Thoracic aorta (tissue), 2 donors: ENCODE measurements at regions not wholly inside any gene's neighbourhood (a gene's known extent, or its start where the extent isn't known, plus 50 kb on each side); places are given as distances from the start of the nearest gene placed in this dataset.

Experiments
- ATAC-seq: fragments of 150-250 bp; one replicate; pipeline ENCODE4 v1.8.0; 2017; ENCODE audit warnings: low read depth; ENCODE audit not compliant: insufficient number of reproducible peaks, low FRiP score
- DNase-seq: peaks from one replicate; pipeline ENCODE4 v3.0.0-alpha.2; 2020; ENCODE audit warnings: low spot score
- H3K27ac ChIP-seq, 2 donors: fragments of 200-600 bp; sonication (generic); 1 replicate in 1 of 2; 2 replicates in 1 of 2; pipeline ENCODE4 v1.5.1; 2016; ENCODE audit warnings: mild to moderate bottlenecking in 2 of 2, moderate library complexity in 2 of 2
- H3K27me3 ChIP-seq: fragments of 200-600 bp; sonication (generic); replicated peaks from 2 replicates; pipeline ENCODE4 v1.6.0; 2016; ENCODE audit warnings: mild to moderate bottlenecking; ENCODE audit not compliant: insufficient read depth
- H3K36me3 ChIP-seq: fragments of 200-600 bp; sonication (generic); one replicate; pipeline ENCODE4 v1.5.1; 2016
- H3K4me1 ChIP-seq, 2 donors: fragments of 200-600 bp; sonication (generic); 1 replicate in 1 of 2; 2 replicates in 1 of 2; pipeline versions ENCODE4 v1.5.1 to v1.6.0; 2016; ENCODE audit warnings: low read depth in 2 of 2, mild to moderate bottlenecking in 1 of 2; ENCODE audit not compliant: control insufficient read depth in 1 of 2
- H3K4me3 ChIP-seq: fragments of 200-600 bp; sonication (generic); 2 replicates; pipeline ENCODE4 v1.5.1; 2016; ENCODE audit warnings: mild to moderate bottlenecking
- H3K9me3 ChIP-seq: fragments of 200-600 bp; sonication (generic); 2 replicates; pipeline ENCODE4 v1.5.1; 2016
- CTCF ChIP-seq: fragments of 200-600 bp; sonication (generic); IDR thresholded peaks from one replicate; pipeline ENCODE4 v1.5.1; 2019; ENCODE audit warnings: antibody characterized with exemption

GRCh38 chr12:107400686-107401447 is 284.7 kb upstream of the PWP1 start:
- Histone ChIP-seq H3K4me3 (no peak overlapping the region), H3K4me1 (no peaks in the 10 kb centered on the region), H3K9me3 (no peaks in the 10 kb centered on the region), H3K36me3 (no peaks in the 10 kb centered on the region), H3K27me3 (no peaks in the 10 kb centered on the region), H3K27ac (no peak overlapping the region)
- DNase-seq (no peak), ATAC-seq (no peak)
- no peak for TF ChIP-seq CTCF

GRCh38 chr12:107402041-107403022 is 283.3 kb upstream of the PWP1 start:
- TF ChIP-seq CTCF, result no peak
- H3K4me3 ChIP-seq, result no peak overlapping the region
- no peaks in the 10 kb centered on the region for H3K27me3 ChIP-seq
- ATAC-seq (no peak), DNase-seq (no peak)
- no peaks in the 10 kb centered on the region for H3K36me3 ChIP-seq
- H3K9me3 ChIP-seq, result no peaks in the 10 kb centered on the region
- no peaks in the 10 kb centered on the region for H3K4me1 ChIP-seq
- H3K27ac ChIP-seq, result no peak overlapping the region

GRCh38 chr12:107404981-107405380 is 280.6 kb upstream of the PWP1 start:
- ATAC-seq, result no peak
- Histone ChIP-seq H3K4me1 (no peaks in the 10 kb centered on the region), H3K4me3 (no peak overlapping the region), H3K27ac (no peak overlapping the region), H3K9me3 (no peaks in the 10 kb centered on the region), H3K36me3 (no peaks in the 10 kb centered on the region), H3K27me3 (no peaks in the 10 kb centered on the region)
- DNase-seq, result no peak
- TF ChIP-seq CTCF, result no peak

- ATAC-seq, result no peak
- Histone ChIP-seq H3K27me3 (no peaks in the 10 kb centered on the region), H3K27ac (no peak overlapping the region), H3K4me3 (no peak overlapping the region), H3K4me1 (no peaks in the 10 kb centered on the region), H3K36me3 (no peaks in the 10 kb centered on the region), H3K9me3 (no peaks in the 10 kb centered on the region)
- no peak for TF ChIP-seq CTCF
- no peak for DNase-seq
Observed at GRCh38 chr12:107405436-107405835, 280.2 kb upstream of the PWP1 start.

GRCh38 chr12:107406932-107407331 is 278.7 kb upstream of the PWP1 start:
- Histone ChIP-seq H3K9me3 (no peaks in the 10 kb centered on the region), H3K4me1 (no peaks in the 10 kb centered on the region), H3K4me3 (no peak overlapping the region), H3K36me3 (no peaks in the 10 kb centered on the region), H3K27me3 (no peaks in the 10 kb centered on the region), H3K27ac (no peak overlapping the region)
- ATAC-seq, result no peak
- TF ChIP-seq CTCF, result no peak
- DNase-seq, result no peak
